Activated CD8-positive, alpha-beta T cell treated with anti-CD3 and anti-CD28 coated beads, Interleukin-2, amount 10 ng/mL, durations not matched to agents 7 days and 5 days (primary cell): ENCODE measurements at regions not wholly inside any gene's neighbourhood (a gene's known extent, or its start where the extent isn't known, plus 50 kb on each side); places are given as distances from the start of the nearest gene placed in this dataset.

Source experiments
- ATAC-seq: fragments of 150-1000 bp; cut with Tn5 transposase; one replicate; pipeline ENCODE4 v1.10.0; 2021; ENCODE audit warnings: moderate library complexity
- CTCF ChIA-PET: fragments of 350-600 bp; sonication (Branson Sonifier 250); formaldehyde crosslinking; loops from one replicate; lab custom pipeline; 2021; ENCODE audit warnings: antibody characterized with exemption; lab: Charles Lee
- POLR2A ChIA-PET: fragments of 350-600 bp; sonication (Branson Sonifier 250); formaldehyde crosslinking; loops from one replicate; lab custom pipeline; 2021; ENCODE audit warnings: antibody characterized with exemption; lab: Charles Lee
- DNase-seq: peaks from one replicate; pipeline ENCODE4 v3.0.0-alpha.2; 2020
- H3K27ac Mint-ChIP-seq: one replicate; pipeline ENCODE4 v1.8.0; 2021; ENCODE audit warnings: mild to moderate bottlenecking, mixed read lengths
- H3K27me3 Mint-ChIP-seq: one replicate; pipeline ENCODE4 v1.8.0; 2021; ENCODE audit warnings: low read depth, mixed read lengths
- H3K36me3 Mint-ChIP-seq: one replicate; pipeline ENCODE4 v1.8.0; 2021; ENCODE audit warnings: low read depth, mixed read lengths
- H3K4me1 Mint-ChIP-seq: one replicate; pipeline ENCODE4 v1.8.0; 2021; ENCODE audit warnings: low read depth, mixed read lengths
- H3K4me3 Mint-ChIP-seq: one replicate; pipeline ENCODE4 v1.8.0; 2021; ENCODE audit warnings: mild to moderate bottlenecking, mixed read lengths
- H3K9me3 Mint-ChIP-seq: one replicate; pipeline ENCODE4 v1.8.0; 2022; ENCODE audit warnings: mixed read lengths; ENCODE audit not compliant: insufficient read depth

DNA sequence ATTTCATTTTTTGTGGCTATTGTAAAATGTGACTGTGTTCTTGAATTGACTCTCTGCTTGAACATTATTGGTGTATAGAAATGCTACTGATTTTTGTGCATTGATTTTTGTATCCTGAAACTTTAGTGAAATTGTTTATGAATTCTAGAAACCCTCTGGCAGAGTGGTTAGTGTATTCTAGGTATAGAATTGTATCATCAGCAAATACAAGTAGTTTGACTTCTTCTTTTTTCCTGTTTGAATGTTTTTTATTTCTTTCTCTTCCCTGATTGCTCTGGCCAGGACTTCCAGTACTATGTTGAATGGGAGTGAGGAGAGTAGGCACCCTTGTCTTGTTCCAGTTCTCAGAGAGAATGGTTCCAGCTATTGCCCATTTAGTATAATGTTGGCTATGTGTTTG, 88.8 kb upstream of the HMHB1 start:
- H3K9me3 Mint-ChIP-seq = peaks cover 18% of the 10 kb centered on the region
- ChIA-PET POLR2A (no interaction called here), CTCF (no interaction called here)
- H3K4me3 Mint-ChIP-seq = no peak overlapping the region
- H3K27me3 Mint-ChIP-seq = peaks cover 3% of the 10 kb centered on the region
- ATAC-seq (no peak), DNase-seq (no peak)
- no peak overlapping the region for H3K27ac Mint-ChIP-seq
- no peaks in the 10 kb centered on the region for H3K4me1 Mint-ChIP-seq
- H3K36me3 Mint-ChIP-seq = no peaks in the 10 kb centered on the region

DNA sequence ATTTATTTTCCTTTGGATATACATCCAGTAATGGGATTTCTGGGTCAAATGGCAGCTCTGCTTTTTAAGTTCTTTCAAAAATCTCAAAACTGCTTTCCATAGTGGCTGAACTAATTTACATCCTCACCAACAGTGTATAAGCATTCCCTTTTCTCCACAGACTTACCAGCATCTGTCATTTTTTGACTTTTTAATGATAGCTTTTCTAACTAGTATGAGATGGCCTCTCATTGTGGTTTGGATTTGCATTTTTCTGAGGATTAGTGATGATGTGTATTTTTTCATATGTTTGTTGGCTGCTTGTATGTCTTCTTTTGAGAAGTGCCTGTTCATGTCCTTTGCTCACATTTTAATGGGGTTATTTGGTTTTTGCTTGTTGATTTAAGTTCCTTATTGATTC, 90.0 kb upstream of the HMHB1 start:
- Mint-ChIP-seq H3K4me3 (no peak overlapping the region), H3K4me1 (no peaks in the 10 kb centered on the region), H3K27ac (no peak overlapping the region), H3K36me3 (no peaks in the 10 kb centered on the region), H3K27me3 (peaks cover 3% of the 10 kb centered on the region), H3K9me3 (peaks cover 18% of the 10 kb centered on the region)
- ATAC-seq (no peak), DNase-seq (no peak)
- POLR2A ChIA-PET = no interaction called here
- CTCF ChIA-PET = no interaction called here

DNA sequence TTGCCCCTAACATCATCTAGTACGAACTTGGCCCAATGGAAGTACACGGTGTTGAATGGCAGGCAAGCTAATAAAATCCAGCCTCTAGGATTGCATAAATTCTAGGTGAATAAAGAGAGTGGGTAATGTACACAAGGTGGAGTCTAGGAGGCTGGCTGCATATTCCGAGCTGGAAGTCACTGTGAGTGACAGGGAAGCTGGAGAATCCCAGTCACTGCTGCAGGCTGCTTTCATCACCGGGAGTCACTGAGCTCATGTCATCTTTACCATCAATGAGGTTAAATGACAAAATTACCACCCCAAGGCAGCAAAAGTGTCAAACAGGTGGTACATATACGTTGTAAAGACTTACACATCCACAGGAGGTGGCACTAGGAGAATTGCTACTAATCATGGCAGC, 91.3 kb upstream of the HMHB1 start:
- no peak overlapping the region for H3K27ac Mint-ChIP-seq
- H3K9me3 Mint-ChIP-seq = peaks cover 18% of the 10 kb centered on the region
- H3K27me3 Mint-ChIP-seq = peaks cover 3% of the 10 kb centered on the region
- no peaks in the 10 kb centered on the region for H3K36me3 Mint-ChIP-seq
- no peaks in the 10 kb centered on the region for H3K4me1 Mint-ChIP-seq
- no peak for DNase-seq
- CTCF ChIA-PET = no interaction called here
- POLR2A ChIA-PET = no interaction called here
- ATAC-seq = no peak
- no peak overlapping the region for H3K4me3 Mint-ChIP-seq

DNA sequence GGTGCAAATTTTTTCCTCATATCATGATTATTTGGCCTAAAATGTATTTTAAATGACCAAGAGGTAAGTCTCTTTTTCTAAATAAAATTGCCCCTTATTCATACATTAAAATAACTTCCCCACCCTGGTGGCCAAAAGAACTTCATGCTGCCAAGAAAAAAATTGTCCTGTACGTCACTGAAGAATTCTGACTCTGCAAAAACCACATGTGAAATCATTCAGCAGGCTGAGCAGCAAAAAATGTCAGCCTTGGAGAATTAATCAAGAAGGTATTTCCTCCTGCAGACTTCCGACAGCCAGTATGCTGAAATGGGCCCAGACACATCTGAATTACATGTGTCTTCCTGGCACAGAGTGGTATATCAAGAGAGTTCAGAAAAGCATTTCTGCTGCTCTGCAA, 94.6 kb upstream of the HMHB1 start:
- no peak overlapping the region for H3K4me3 Mint-ChIP-seq
- H3K4me1 Mint-ChIP-seq = no peaks in the 10 kb centered on the region
- H3K9me3 Mint-ChIP-seq = no peaks in the 10 kb centered on the region
- DNase-seq (no peak), ATAC-seq (no peak)
- CTCF ChIA-PET = no interaction called here
- H3K36me3 Mint-ChIP-seq = no peaks in the 10 kb centered on the region
- no peak overlapping the region for H3K27ac Mint-ChIP-seq
- peaks cover 3% of the 10 kb centered on the region for H3K27me3 Mint-ChIP-seq
- POLR2A ChIA-PET = no interaction called here

DNA sequence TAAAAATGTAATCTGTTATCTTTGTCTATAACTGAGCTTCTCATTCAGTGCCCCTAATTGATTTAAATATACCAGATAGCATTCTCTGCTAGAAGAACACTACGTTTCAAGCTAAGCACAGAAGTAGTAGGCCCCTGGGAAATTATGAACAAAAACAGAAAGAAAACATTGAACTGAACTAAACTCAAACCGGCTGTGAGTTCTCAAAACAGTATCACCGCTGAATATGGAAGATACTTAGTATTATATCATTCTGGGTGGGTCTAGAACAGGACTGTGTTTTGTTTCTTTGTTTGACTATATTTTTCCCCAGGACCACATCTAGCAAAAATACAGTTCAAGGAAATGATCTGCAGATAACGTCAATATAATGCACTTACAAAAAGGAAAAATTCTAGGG, 95.1 kb upstream of the HMHB1 start:
- peaks cover 3% of the 10 kb centered on the region for H3K27me3 Mint-ChIP-seq
- ChIA-PET POLR2A (no interaction called here), CTCF (no interaction called here)
- DNase-seq (no peak), ATAC-seq (no peak)
- no peak overlapping the region for H3K27ac Mint-ChIP-seq
- H3K9me3 Mint-ChIP-seq = no peaks in the 10 kb centered on the region
- H3K4me3 Mint-ChIP-seq = no peak overlapping the region
- H3K4me1 Mint-ChIP-seq = no peaks in the 10 kb centered on the region
- H3K36me3 Mint-ChIP-seq = no peaks in the 10 kb centered on the region

DNA sequence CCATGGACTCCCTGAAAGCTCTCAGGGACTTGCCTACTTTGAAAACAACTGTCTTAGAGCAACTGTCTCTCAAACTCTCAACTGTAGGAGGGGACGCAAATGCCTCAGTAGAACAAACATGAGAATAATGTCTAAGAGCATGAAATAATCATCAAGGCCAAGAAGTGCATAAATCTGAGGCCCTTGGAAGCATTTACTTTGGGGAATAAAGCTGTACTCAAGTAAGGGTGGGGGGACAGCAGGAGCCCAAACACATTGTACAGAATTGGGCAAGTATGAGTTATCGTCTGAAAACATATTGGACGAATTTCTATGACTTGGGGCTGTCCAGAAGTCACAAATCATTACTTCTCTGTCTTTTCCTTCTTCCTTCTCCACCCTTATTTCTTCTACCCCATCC, 96.3 kb upstream of the HMHB1 start:
- no peaks in the 10 kb centered on the region for H3K4me1 Mint-ChIP-seq
- no peak overlapping the region for H3K27ac Mint-ChIP-seq
- POLR2A ChIA-PET = no interaction called here
- DNase-seq (no peak), ATAC-seq (no peak)
- H3K4me3 Mint-ChIP-seq = no peak overlapping the region
- no peaks in the 10 kb centered on the region for H3K27me3 Mint-ChIP-seq
- no peaks in the 10 kb centered on the region for H3K36me3 Mint-ChIP-seq
- H3K9me3 Mint-ChIP-seq = no peaks in the 10 kb centered on the region
- CTCF ChIA-PET = no interaction called here

DNA sequence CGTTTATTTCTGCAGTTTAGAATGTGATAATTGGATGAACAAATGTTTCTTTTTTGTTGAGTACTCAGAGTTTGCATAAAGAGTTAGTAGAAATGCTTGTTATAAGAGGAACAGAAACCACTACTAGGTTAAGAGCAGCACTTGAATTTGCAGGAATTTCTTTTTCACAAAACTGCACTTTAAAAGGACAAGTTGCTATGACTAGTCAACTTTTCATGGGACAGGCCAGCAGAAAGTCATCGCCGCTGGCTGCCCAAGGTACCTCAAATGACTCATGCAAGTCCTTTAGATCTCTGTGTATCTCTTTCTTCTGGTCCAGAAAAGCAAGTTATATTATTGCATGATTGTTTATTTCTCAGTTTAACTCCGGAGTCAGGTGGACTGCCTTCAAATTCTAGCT, 97.3 kb upstream of the HMHB1 start:
- ChIA-PET CTCF (no interaction called here), POLR2A (no interaction called here)
- DNase-seq (no peak), ATAC-seq (no peak)
- no peak overlapping the region for H3K27ac Mint-ChIP-seq
- H3K4me1 Mint-ChIP-seq = no peaks in the 10 kb centered on the region
- no peak overlapping the region for H3K4me3 Mint-ChIP-seq
- H3K9me3 Mint-ChIP-seq = no peaks in the 10 kb centered on the region
- no peaks in the 10 kb centered on the region for H3K36me3 Mint-ChIP-seq
- H3K27me3 Mint-ChIP-seq = no peaks in the 10 kb centered on the region

DNA sequence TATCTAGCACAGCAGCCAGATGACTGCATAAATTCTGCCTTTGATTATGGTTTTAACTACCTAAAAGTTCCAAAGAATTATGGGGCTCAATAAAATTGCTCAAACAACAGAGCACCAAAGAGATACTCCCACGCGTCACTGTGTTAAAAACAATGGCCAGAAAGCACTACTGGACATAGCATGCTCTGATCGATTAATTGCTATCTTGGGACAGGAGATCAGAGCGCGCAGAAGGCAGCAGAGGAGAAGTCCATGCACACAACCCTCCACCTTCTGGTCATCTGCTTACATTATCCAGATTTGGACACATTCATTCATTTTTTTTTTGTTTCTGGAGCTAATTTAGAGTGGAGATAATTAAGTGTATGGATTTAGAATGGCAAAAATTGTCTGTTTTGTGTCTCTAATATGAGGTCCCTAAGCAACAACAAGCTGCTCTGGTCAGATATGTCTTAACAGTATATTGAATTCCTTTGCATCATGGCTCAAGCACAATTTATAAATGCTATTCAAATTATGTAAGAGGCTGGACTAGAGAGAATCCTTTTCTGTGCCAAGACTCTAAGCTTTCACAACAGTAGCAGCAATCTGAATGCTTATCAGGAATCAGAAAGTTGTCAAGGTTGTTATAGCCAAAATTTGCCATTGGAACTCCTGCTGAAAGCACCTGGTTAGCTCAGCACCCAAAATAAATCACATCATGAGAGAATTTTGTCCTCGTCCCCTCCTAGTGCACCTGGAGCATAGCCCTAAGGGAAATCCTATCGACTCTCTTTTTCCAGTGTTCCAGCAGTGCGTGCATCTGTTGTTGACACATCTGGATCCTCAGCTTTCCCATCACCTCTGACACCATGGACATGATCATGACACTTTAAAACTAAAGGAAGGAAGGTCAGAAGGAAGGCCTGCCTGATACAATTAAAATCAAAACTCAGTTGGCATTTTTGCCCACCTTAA, 98.6 kb upstream of the HMHB1 start:
- Mint-ChIP-seq H3K27ac (no peak overlapping the region), H3K4me1 (no peaks in the 10 kb centered on the region), H3K27me3 (peaks cover 3% of the 10 kb centered on the region), H3K9me3 (no peaks in the 10 kb centered on the region), H3K4me3 (no peak overlapping the region), H3K36me3 (no peaks in the 10 kb centered on the region)
- ChIA-PET CTCF (no interaction called here), POLR2A (no interaction called here)
- no peak for DNase-seq
- no peak for ATAC-seq

DNA sequence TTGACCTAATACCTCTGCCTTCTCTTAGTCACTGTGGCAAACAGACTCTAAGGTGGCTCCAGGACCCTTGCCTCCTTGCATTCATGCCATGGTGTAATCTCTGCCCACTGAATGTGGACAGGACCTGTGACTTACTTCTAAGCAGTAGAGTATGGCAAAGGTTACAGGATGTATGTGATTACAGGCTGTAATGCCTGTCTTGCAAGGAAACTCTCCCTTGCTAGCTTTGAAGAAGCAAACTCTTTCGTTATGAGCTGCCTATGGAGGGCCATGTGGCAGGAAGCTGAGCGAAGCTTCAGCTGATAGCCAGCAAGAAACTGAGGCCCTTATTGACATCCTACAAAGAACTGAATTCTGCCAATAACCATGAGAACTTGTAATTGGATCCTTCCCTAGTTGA, 103.3 kb upstream of the HMHB1 start:
- no peak for DNase-seq
- H3K4me1 Mint-ChIP-seq = no peaks in the 10 kb centered on the region
- CTCF ChIA-PET = no interaction called here
- H3K27ac Mint-ChIP-seq = no peak overlapping the region
- no peak overlapping the region for H3K4me3 Mint-ChIP-seq
- ATAC-seq = no peak
- POLR2A ChIA-PET = no interaction called here
- peaks cover 3% of the 10 kb centered on the region for H3K27me3 Mint-ChIP-seq
- no peaks in the 10 kb centered on the region for H3K9me3 Mint-ChIP-seq
- no peaks in the 10 kb centered on the region for H3K36me3 Mint-ChIP-seq

DNA sequence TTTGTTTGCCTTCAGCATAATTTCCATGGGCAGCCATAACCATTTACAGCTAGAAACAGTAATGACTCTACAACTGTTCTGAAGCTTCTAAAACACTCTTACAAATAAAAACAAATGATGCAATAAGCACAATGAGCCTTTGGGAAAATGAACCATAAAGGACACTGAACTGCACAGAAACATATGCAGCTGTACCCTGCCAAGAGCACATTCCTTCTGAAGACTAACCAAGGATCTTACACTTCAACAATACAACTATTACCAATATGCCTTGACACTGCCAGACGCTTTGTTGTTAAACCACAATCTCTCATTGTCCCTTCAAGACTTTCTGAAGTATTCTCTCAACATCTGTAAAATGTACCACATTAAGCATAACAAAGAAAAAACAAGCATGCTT, 104.2 kb upstream of the HMHB1 start:
- Mint-ChIP-seq H3K36me3 (no peaks in the 10 kb centered on the region), H3K4me1 (no peaks in the 10 kb centered on the region), H3K27me3 (peaks cover 3% of the 10 kb centered on the region), H3K9me3 (no peaks in the 10 kb centered on the region), H3K27ac (no peak overlapping the region), H3K4me3 (no peak overlapping the region)
- DNase-seq (no peak), ATAC-seq (no peak)
- POLR2A ChIA-PET = no interaction called here
- CTCF ChIA-PET = no interaction called here

DNA sequence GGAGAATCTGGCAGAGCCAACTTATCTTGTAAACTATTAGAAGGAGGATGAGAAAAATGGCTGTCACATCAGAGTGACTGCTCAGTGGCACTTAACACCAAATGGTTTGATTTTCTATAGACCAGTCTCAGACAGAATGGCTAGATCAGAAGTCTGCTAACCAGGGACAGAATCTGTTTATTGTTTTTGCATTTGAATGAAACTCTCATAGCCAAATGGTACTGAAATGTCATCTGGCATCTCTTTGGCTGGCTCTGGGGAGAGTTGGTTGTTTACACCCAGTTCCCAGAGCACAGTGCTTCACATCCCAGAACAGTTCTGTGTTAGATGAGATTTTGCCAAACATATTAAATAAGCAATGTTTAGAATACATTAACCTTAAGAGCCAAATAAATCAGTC, 106.6 kb upstream of the HMHB1 start:
- POLR2A ChIA-PET = no interaction called here

DNA sequence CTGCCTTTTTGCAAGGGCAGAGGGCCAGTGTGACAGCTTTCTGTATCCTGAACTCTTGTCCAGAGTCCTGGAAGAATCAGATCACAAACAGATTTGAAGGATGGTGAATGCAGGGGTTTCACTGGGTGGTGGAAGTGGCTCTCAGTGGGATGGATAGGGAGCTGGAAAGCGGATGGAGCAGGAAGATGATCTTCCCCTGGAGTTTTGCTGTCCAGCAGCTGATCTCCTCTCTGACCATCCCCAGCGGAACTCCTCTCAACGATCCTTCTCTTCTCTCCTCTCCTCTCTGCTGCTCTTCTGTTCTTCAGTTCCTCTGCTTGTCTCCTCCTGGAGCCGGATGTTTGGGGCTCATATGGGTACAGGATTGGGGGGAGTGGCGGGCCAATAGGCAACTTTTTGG, 108.3 kb upstream of the HMHB1 start:
- Mint-ChIP-seq H3K27me3 (no peaks in the 10 kb centered on the region), H3K27ac (no peak overlapping the region)
- POLR2A ChIA-PET = no interaction called here

More for the DNA sequence above, 106.6 kb upstream of the HMHB1 start:
- ATAC-seq (no peak), DNase-seq (no peak)
- CTCF ChIA-PET = interaction anchor here (1.2 kb wide), 1 partner anchor 12 kb away, joined by 3 read pairs; no protein-coding TSS in a partner anchor
- Mint-ChIP-seq H3K27me3 (peaks cover 3% of the 10 kb centered on the region), H3K4me1 (no peaks in the 10 kb centered on the region), H3K27ac (no peak overlapping the region), H3K4me3 (no peak overlapping the region), H3K9me3 (no peaks in the 10 kb centered on the region), H3K36me3 (no peaks in the 10 kb centered on the region)

More for the DNA sequence above, 108.3 kb upstream of the HMHB1 start:
- peaks cover 8% of the 10 kb centered on the region for H3K4me1 Mint-ChIP-seq
- no peak overlapping the region for H3K4me3 Mint-ChIP-seq
- no peak for DNase-seq
- CTCF ChIA-PET = no interaction called here
- no peaks in the 10 kb centered on the region for H3K9me3 Mint-ChIP-seq
- H3K36me3 Mint-ChIP-seq = no peaks in the 10 kb centered on the region
- ATAC-seq = no peak
